GM23338 (cell line): ENCODE measurements at regions not wholly inside any gene's neighbourhood (a gene's known extent, or its start where the extent isn't known, plus 50 kb on each side); places are given as distances from the start of the nearest gene placed in this dataset.

Source experiments
- ATAC-seq: fragments of 200-7000 bp; cut with Tn5 transposase; 3 replicates; pipeline ENCODE4 v1.9.1; 2020
- DNase-seq: peaks from one replicate; pipeline ENCODE4 v3.0.0-alpha.2; 2015; ENCODE audit warnings: low spot score
- H2AFZ ChIP-seq: fragments of 200-600 bp; sonication (generic); 2 replicates; pipeline ENCODE4 v1.8.0; 2016; ENCODE audit warnings: antibody characterized with exemption, mild to moderate bottlenecking, moderate library complexity
- H3F3A ChIP-seq: fragments of 200-600 bp; sonication (generic); replicated peaks from 2 replicates; pipeline ENCODE4 v1.8.0; 2017; ENCODE audit warnings: antibody characterized with exemption, mixed run types, low read depth
- H3K27ac ChIP-seq: fragments of 200-600 bp; sonication (generic); 2 replicates; pipeline ENCODE4 v1.6.1; 2016; ENCODE audit warnings: low read depth
- H3K27me3 ChIP-seq: fragments of 200-600 bp; sonication (generic); 2 replicates; pipeline ENCODE4 v1.8.0; 2016; ENCODE audit warnings: mild to moderate bottlenecking, mixed run types, moderate library complexity; ENCODE audit not compliant: insufficient read depth
- H3K36me3 ChIP-seq: fragments of 200-600 bp; sonication (generic); 2 replicates; pipeline ENCODE4 v1.8.0; 2016; ENCODE audit warnings: mild to moderate bottlenecking; ENCODE audit not compliant: insufficient read depth
- H3K4me1 ChIP-seq: fragments of 200-600 bp; sonication (generic); 2 replicates; pipeline ENCODE4 v1.8.0; 2016; ENCODE audit warnings: mild to moderate bottlenecking, moderate library complexity; ENCODE audit not compliant: insufficient read depth
- H3K4me2 ChIP-seq: fragments of 200-600 bp; sonication (generic); 2 replicates; pipeline ENCODE4 v1.7.1; 2017; ENCODE audit warnings: mixed run types
- H3K4me3 ChIP-seq: fragments of 200-600 bp; sonication (generic); 2 replicates; pipeline ENCODE4 v1.6.1; 2016; ENCODE audit warnings: mixed run types
- H3K79me2 ChIP-seq: fragments of 200-600 bp; sonication (generic); replicated peaks from 2 replicates; pipeline ENCODE4 v1.8.0; 2017; ENCODE audit warnings: mild to moderate bottlenecking; ENCODE audit not compliant: insufficient read depth
- H3K9me2 ChIP-seq: fragments of 200-600 bp; sonication (generic); 2 replicates; pipeline ENCODE4 v1.8.0; 2017; ENCODE audit not compliant: insufficient read depth
- H4K20me1 ChIP-seq: fragments of 200-600 bp; sonication (generic); replicated peaks from 2 replicates; pipeline ENCODE4 v1.8.0; 2017; ENCODE audit warnings: mild to moderate bottlenecking; ENCODE audit not compliant: insufficient read depth
- H3K27ac Mint-ChIP-seq: 2 replicates; pipeline ENCODE4 v1.8.0; 2020; ENCODE audit warnings: inconsistent platforms, mild to moderate bottlenecking, moderate library complexity, mixed read lengths
- H3K27me3 Mint-ChIP-seq: 3 replicates; pipeline ENCODE4 v1.8.0; 2022; ENCODE audit warnings: low read depth, mild to moderate bottlenecking, moderate library complexity, mixed read lengths, inconsistent platforms; ENCODE audit not compliant: insufficient read depth, poor library complexity
- H3K36me3 Mint-ChIP-seq: 3 replicates; pipeline ENCODE4 v1.8.0; 2021; ENCODE audit warnings: low read depth, mild to moderate bottlenecking, inconsistent platforms, moderate library complexity, mixed read lengths
- H3K4me1 Mint-ChIP-seq: 3 replicates; pipeline ENCODE4 v1.8.0; 2020; ENCODE audit warnings: mild to moderate bottlenecking, inconsistent platforms, mixed read lengths
- H3K4me3 Mint-ChIP-seq: 3 replicates; pipeline ENCODE4 v1.8.0; 2021; ENCODE audit warnings: moderate library complexity, mild to moderate bottlenecking, inconsistent platforms, mixed read lengths
- H3K9me3 Mint-ChIP-seq: 3 replicates; pipeline ENCODE4 v1.8.0; 2020; ENCODE audit warnings: moderate library complexity, mild to moderate bottlenecking, inconsistent platforms, mixed read lengths
- CREB1 ChIP-seq: fragments of 250-450 bp; sonication (Bioruptor Pico); IDR thresholded peaks from 2 replicates; pipeline ENCODE4 v1.5.0; 2020; ENCODE audit warnings: low read depth, mild to moderate bottlenecking, moderate library complexity
- EZH2 ChIP-seq: fragments of 200-600 bp; sonication (generic); IDR thresholded peaks from one replicate; pipeline ENCODE4 v1.8.0; 2017; ENCODE audit warnings: antibody characterized with exemption, mild to moderate bottlenecking, low read depth; ENCODE audit not compliant: unreplicated experiment
- EZH2phosphoT487 ChIP-seq: fragments of 200-600 bp; sonication (generic); IDR thresholded peaks from one replicate; pipeline ENCODE4 v1.8.1; 2018; ENCODE audit warnings: antibody characterized with exemption; ENCODE audit not compliant: unreplicated experiment
- JUNB ChIP-seq: IDR thresholded peaks from one replicate; pipeline ENCODE4 v1.6.1; 2016; ENCODE audit warnings: antibody characterized with exemption; ENCODE audit not compliant: unreplicated experiment
- NANOG ChIP-seq: IDR thresholded peaks from 2 replicates; pipeline ENCODE4 v1.6.1; 2016; ENCODE audit warnings: antibody characterized with exemption, borderline replicate concordance
- POLR2AphosphoS5 ChIP-seq: IDR thresholded peaks from 2 replicates; pipeline ENCODE4 v1.6.1; 2016; ENCODE audit warnings: antibody characterized with exemption, low read depth
- STAT1 ChIP-seq: IDR thresholded peaks from one replicate; pipeline ENCODE4 v1.6.1; 2016; ENCODE audit warnings: antibody characterized with exemption; ENCODE audit not compliant: unreplicated experiment
- ZNF114 ChIP-seq: fragments of 250-450 bp; sonication (Bioruptor Pico); IDR thresholded peaks from 2 replicates; pipeline ENCODE4 v1.5.0; 2020; ENCODE audit warnings: mild to moderate bottlenecking, moderate library complexity
- ZNF331 ChIP-seq: fragments of 250-450 bp; sonication (Bioruptor Pico); IDR thresholded peaks from 2 replicates; pipeline ENCODE4 v1.5.0; 2020; ENCODE audit warnings: low read depth, mild to moderate bottlenecking, moderate library complexity
- TF ChIP-seq, protein P1 (sequence below): IDR thresholded peaks from one replicate; pipeline ENCODE4 v1.6.1; 2018; ENCODE audit warnings: antibody characterized with exemption; ENCODE audit not compliant: unreplicated experiment
- TF ChIP-seq, protein P2 (sequence below): fragments of 250-450 bp; sonication (Bioruptor Pico); IDR thresholded peaks from 2 replicates; pipeline ENCODE4 v1.5.0; 2020; ENCODE audit warnings: mild to moderate bottlenecking, moderate library complexity
- TF ChIP-seq, protein P3 (sequence below): IDR thresholded peaks from 2 replicates; pipeline ENCODE4 v1.6.1; 2016; ENCODE audit warnings: antibody characterized with exemption
- TF ChIP-seq, protein P4 (sequence below), 2 experiments: fragments of 200-600 bp in 1 of 2; sonication (generic) in 1 of 2; conservative IDR thresholded peaks; 2 replicates each; pipeline versions ENCODE4 v1.5.1 to v1.6.1; 2016 to 2017; ENCODE audit warnings: antibody characterized with exemption in 2 of 2, low read depth in 2 of 2, mild to moderate bottlenecking in 2 of 2, moderate library complexity in 1 of 2

DNA sequence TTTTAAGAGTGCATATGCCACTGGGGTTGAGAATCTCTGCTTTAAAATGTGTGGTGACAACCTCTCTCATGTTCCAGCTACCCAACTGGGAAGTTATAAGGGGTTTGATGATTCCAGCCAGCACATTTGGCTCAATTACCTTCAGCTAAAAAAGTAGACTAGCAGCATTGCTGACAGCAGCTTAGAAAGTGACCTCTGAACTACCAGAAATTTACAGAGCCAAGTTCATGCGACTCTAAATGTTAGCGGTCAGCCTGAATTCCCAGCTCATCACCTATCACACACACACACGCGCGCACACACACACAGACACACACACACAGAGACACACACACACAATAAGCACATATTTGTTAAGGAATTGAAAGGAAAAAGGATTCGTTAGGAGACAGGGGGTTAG, 377.5 kb downstream of the TMEM167A start:
- peaks cover 11% of the 10 kb centered on the region for H3K4me1 Mint-ChIP-seq
- H3K9me3 Mint-ChIP-seq: no peaks in the 10 kb centered on the region
- DNase-seq: no peak

More for the DNA sequence above, 377.5 kb downstream of the TMEM167A start:
- H3K9me2 ChIP-seq: no peaks in the 10 kb centered on the region
- Mint-ChIP-seq H3K27me3 (no peaks in the 10 kb centered on the region), H3K36me3 (no peaks in the 10 kb centered on the region), H3K4me3 (no peak overlapping the region), H3K27ac (no peak overlapping the region)
- H2AFZ ChIP-seq: no peak overlapping the region
- H3F3A ChIP-seq: no peaks in the 10 kb centered on the region
- H3K4me2 ChIP-seq: no peak overlapping the region
- TF ChIP-seq, protein P1, sequence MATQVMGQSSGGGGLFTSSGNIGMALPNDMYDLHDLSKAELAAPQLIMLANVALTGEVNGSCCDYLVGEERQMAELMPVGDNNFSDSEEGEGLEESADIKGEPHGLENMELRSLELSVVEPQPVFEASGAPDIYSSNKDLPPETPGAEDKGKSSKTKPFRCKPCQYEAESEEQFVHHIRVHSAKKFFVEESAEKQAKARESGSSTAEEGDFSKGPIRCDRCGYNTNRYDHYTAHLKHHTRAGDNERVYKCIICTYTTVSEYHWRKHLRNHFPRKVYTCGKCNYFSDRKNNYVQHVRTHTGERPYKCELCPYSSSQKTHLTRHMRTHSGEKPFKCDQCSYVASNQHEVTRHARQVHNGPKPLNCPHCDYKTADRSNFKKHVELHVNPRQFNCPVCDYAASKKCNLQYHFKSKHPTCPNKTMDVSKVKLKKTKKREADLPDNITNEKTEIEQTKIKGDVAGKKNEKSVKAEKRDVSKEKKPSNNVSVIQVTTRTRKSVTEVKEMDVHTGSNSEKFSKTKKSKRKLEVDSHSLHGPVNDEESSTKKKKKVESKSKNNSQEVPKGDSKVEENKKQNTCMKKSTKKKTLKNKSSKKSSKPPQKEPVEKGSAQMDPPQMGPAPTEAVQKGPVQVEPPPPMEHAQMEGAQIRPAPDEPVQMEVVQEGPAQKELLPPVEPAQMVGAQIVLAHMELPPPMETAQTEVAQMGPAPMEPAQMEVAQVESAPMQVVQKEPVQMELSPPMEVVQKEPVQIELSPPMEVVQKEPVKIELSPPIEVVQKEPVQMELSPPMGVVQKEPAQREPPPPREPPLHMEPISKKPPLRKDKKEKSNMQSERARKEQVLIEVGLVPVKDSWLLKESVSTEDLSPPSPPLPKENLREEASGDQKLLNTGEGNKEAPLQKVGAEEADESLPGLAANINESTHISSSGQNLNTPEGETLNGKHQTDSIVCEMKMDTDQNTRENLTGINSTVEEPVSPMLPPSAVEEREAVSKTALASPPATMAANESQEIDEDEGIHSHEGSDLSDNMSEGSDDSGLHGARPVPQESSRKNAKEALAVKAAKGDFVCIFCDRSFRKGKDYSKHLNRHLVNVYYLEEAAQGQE: no peak
- TF ChIP-seq, protein P2, sequence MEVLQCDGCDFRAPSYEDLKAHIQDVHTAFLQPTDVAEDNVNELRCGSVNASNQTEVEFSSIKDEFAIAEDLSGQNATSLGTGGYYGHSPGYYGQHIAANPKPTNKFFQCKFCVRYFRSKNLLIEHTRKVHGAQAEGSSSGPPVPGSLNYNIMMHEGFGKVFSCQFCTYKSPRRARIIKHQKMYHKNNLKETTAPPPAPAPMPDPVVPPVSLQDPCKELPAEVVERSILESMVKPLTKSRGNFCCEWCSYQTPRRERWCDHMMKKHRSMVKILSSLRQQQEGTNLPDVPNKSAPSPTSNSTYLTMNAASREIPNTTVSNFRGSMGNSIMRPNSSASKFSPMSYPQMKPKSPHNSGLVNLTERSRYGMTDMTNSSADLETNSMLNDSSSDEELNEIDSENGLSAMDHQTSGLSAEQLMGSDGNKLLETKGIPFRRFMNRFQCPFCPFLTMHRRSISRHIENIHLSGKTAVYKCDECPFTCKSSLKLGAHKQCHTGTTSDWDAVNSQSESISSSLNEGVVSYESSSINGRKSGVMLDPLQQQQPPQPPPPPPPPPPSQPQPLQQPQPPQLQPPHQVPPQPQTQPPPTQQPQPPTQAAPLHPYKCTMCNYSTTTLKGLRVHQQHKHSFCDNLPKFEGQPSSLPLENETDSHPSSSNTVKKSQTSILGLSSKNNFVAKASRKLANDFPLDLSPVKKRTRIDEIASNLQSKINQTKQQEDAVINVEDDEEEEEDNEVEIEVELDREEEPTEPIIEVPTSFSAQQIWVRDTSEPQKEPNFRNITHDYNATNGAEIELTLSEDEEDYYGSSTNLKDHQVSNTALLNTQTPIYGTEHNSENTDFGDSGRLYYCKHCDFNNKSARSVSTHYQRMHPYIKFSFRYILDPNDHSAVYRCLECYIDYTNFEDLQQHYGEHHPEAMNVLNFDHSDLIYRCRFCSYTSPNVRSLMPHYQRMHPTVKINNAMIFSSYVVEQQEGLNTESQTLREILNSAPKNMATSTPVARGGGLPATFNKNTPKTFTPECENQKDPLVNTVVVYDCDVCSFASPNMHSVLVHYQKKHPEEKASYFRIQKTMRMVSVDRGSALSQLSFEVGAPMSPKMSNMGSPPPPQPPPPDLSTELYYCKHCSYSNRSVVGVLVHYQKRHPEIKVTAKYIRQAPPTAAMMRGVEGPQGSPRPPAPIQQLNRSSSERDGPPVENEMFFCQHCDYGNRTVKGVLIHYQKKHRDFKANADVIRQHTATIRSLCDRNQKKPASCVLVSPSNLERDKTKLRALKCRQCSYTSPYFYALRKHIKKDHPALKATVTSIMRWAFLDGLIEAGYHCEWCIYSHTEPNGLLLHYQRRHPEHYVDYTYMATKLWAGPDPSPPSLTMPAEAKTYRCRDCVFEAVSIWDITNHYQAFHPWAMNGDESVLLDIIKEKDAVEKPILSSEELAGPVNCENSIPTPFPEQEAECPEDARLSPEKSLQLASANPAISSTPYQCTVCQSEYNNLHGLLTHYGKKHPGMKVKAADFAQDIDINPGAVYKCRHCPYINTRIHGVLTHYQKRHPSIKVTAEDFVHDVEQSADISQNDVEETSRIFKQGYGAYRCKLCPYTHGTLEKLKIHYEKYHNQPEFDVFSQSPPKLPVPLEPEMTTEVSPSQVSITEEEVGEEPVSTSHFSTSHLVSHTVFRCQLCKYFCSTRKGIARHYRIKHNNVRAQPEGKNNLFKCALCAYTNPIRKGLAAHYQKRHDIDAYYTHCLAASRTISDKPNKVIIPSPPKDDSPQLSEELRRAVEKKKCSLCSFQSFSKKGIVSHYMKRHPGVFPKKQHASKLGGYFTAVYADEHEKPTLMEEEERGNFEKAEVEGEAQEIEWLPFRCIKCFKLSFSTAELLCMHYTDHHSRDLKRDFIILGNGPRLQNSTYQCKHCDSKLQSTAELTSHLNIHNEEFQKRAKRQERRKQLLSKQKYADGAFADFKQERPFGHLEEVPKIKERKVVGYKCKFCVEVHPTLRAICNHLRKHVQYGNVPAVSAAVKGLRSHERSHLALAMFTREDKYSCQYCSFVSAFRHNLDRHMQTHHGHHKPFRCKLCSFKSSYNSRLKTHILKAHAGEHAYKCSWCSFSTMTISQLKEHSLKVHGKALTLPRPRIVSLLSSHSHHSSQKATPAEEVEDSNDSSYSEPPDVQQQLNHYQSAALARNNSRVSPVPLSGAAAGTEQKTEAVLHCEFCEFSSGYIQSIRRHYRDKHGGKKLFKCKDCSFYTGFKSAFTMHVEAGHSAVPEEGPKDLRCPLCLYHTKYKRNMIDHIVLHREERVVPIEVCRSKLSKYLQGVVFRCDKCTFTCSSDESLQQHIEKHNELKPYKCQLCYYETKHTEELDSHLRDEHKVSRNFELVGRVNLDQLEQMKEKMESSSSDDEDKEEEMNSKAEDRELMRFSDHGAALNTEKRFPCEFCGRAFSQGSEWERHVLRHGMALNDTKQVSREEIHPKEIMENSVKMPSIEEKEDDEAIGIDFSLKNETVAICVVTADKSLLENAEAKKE (CRISPR knock-in tag): no peak
- no peak for TF ChIP-seq CREB1 (CRISPR knock-in tag)
- TF ChIP-seq POLR2AphosphoS5: no peak
- no peak for TF ChIP-seq EZH2phosphoT487
- no peak for TF ChIP-seq NANOG
- TF ChIP-seq, protein P3, sequence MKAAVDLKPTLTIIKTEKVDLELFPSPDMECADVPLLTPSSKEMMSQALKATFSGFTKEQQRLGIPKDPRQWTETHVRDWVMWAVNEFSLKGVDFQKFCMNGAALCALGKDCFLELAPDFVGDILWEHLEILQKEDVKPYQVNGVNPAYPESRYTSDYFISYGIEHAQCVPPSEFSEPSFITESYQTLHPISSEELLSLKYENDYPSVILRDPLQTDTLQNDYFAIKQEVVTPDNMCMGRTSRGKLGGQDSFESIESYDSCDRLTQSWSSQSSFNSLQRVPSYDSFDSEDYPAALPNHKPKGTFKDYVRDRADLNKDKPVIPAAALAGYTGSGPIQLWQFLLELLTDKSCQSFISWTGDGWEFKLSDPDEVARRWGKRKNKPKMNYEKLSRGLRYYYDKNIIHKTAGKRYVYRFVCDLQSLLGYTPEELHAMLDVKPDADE: no peak
- TF ChIP-seq, protein P4, sequence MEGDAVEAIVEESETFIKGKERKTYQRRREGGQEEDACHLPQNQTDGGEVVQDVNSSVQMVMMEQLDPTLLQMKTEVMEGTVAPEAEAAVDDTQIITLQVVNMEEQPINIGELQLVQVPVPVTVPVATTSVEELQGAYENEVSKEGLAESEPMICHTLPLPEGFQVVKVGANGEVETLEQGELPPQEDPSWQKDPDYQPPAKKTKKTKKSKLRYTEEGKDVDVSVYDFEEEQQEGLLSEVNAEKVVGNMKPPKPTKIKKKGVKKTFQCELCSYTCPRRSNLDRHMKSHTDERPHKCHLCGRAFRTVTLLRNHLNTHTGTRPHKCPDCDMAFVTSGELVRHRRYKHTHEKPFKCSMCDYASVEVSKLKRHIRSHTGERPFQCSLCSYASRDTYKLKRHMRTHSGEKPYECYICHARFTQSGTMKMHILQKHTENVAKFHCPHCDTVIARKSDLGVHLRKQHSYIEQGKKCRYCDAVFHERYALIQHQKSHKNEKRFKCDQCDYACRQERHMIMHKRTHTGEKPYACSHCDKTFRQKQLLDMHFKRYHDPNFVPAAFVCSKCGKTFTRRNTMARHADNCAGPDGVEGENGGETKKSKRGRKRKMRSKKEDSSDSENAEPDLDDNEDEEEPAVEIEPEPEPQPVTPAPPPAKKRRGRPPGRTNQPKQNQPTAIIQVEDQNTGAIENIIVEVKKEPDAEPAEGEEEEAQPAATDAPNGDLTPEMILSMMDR (conservative IDR thresholded peaks at IDR 0.05; ENCODE audit: low read depth in 2 of 2): no peak
- no peak for TF ChIP-seq EZH2
- TF ChIP-seq STAT1: no peak
- TF ChIP-seq JUNB: no peak
- TF ChIP-seq ZNF331 (CRISPR knock-in tag): no peak
- no peak for TF ChIP-seq ZNF114 (CRISPR knock-in tag)
- no peaks in the 10 kb centered on the region for H3K36me3 ChIP-seq
- no peak overlapping the region for H3K27ac ChIP-seq
- H3K79me2 ChIP-seq: no peaks in the 10 kb centered on the region
- no peak for ATAC-seq
- H4K20me1 ChIP-seq: no peaks in the 10 kb centered on the region
- H3K4me3 ChIP-seq: no peak overlapping the region
- no peaks in the 10 kb centered on the region for H3K27me3 ChIP-seq
- H3K4me1 ChIP-seq: no peaks in the 10 kb centered on the region
